HEK293T (cell line): ENCODE measurements at regions not wholly inside any gene's neighbourhood (a gene's known extent, or its start where the extent isn't known, plus 50 kb on each side); places are given as distances from the start of the nearest gene placed in this dataset.

Experiments
- HDGF ChIP-seq: fragments of 450-650 bp; IDR thresholded peaks from 2 replicates; pipeline ENCODE4 v1.6.1; 2017; ENCODE audit warnings: antibody characterized with exemption, borderline replicate concordance
- PKNOX1 ChIP-seq: fragments of 450-650 bp; IDR thresholded peaks from 2 replicates; pipeline ENCODE4 v1.6.1; 2016
- SP1 ChIP-seq: fragments of 450-650 bp; IDR thresholded peaks from 2 replicates; pipeline ENCODE4 v1.6.1; 2017
- TARDBP ChIP-seq: fragments of 450-650 bp; IDR thresholded peaks from 2 replicates; pipeline ENCODE4 v1.6.1; 2016
- ZNF384 ChIP-seq: fragments of 450-650 bp; IDR thresholded peaks from 2 replicates; pipeline ENCODE4 v1.6.1; 2016

- TF ChIP-seq TARDBP (no peak), SP1 (no peak), PKNOX1 (no peak), HDGF (no peak), ZNF384 (no peak)
These were observed 77.5 kb upstream of the NKD1 start for GRCh38 chr16:50470687-50471086.
